ENCODE measurements at regions not wholly inside any gene's neighbourhood (a gene's known extent, or its start where the extent isn't known, plus 50 kb on each side); places are given as distances from the start of the nearest gene placed in this dataset.
A peak's percentile ranks its signal among the peaks of the same experiment; 100 is the strongest.

DNA sequence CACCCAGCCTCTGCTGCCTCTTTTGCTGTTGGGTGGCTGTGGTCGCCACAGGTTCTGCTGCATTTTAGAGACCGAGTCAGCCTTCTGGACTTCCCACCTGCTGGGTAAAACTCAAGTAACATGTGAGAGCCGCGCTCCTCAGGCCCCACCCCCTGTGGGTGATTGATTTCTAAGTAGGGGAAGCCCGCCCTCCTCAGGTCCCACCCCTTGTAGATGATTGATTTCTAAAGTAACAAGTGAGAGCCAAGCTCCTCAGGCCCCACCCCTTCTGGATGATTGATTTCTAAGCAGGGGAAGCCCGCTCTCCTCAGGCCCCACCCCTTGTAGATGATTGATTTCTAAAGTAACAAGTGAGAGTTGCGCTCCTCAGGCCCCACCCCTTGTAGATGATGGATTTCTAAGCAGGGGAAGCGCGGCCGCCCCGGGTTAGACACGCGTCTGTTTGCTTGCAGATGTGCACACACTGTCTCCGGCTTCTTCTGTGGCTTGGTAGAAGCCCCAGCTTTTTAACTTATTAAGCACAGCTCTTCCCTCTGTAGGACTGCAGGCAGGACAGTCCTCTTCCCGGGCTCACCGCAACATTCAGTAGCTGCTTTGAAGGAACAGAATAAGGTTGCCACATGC is 83.4 kb downstream of the FAM43A start:
- peak; percentile 84 for DNase-seq

- DNase-seq = no peak
Observed at GRCh38 chr3:194772241-194773000, 86.7 kb downstream of the FAM43A start.

GRCh38 chr3:194773216-194773615 is 87.5 kb downstream of the FAM43A start:
- no peak for DNase-seq

GRCh38 chr3:194773771-194774455 is 88.2 kb downstream of the FAM43A start:
- no peak for DNase-seq

DNA sequence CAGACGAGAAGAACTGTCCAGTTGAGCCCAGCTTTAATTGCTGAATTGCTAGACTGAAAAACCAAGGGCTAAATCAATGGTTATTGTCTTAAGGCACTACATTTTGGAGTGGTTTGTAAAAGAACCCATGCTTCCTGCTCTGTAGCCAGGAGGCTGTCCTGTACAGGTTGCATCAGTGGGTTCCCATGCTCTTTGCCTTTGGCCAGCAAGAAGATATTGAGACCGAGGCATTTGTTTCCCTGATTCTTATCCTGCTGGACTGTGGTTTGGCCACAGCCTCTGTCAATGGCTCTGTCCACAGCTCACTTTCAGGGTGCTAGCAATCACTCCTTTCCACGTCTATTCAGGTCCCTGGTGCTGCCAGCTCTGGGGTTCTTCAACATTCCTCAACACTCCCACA is 89.6 kb downstream of the FAM43A start:
- no peak for DNase-seq

DNA sequence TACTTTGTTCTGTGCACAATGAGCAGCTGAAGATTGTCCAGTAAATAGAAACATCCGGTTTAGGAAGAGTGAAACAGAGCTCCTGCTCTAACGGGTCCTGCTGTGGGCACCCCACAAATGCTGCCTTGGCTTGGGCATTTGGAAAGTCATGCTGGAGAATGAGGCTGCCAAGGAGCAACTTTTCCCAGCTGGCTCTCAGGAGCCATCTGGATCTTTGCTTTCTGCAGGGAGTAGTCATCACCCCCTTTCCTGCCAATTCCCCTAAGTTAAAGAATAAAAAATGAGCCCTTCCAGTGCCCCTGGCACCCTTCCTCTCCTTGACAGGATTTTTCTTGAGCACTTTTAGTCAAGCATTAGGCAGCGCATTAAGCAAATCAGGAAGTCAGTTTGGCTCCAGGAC is 90.0 kb downstream of the FAM43A start:
- no peak for DNase-seq

DNA sequence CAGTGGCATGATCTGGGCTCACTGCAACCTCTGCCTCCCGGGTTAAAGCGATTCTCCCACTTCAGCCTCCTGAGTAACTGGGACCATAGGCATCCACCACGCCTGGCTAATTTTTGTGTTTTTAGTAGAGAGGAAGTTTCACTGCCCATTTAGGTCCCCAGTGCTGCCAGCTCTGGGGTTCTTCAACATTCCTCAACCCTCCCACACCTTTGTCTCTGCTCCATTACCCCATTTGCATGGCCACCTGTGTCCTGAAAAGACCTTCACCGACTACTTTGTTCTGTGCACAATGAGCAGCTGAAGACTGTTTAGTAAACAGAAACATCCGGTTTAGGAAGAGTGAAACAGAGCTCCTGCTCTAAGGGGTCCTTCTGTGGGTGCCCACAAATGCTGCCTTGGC is 92.0 kb downstream of the FAM43A start:
- DNase-seq = no peak

DNA sequence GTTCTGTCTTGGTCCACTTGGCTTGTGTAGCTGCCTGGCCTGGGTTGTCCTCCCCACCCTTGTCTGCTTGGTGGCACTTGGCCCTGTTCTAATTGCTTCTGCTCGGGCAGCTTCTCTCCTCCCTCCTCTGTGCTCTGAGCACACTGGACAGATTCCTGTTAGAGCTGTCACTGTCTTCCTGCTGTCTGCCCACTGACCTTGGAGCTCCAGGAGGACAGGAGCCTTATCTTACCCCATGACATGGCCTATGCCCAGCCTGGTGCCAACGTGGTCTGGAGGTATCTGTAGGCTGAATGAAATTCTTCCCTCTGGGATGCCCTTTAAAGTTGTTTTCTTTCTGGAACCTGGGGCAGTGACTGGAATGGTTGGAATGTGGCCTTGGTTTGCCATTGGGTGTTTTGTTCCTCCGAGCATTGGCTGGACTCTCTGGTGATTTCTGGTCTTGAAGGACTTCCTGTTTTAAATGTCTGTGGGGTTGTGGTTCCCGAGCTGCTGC is 94.1 kb downstream of the FAM43A start:
- DNase-seq = no peak

DNA sequence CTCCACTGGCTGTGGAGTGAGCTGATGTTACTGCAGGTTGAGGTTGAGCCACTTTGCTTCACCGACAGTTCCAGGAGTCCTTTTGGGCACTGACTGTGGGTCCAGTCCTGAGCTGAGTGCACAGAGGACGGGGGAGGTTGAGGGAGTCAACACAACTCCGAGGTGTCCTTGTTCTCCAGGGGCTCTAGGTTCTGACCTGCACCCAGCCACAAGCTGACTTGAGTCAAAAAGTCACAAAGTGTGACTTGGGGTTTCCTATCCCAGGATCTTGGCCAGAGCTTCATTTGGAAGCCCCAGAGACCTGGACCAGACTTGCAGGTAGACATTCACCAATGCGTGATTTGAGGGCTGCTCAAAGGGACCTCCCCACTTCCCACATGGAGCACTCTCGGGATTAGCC is 95.0 kb downstream of the FAM43A start:
- no peak for DNase-seq

- DNase-seq = no peak
Observed at GRCh38 chr3:194781617-194782016, 95.9 kb downstream of the FAM43A start.

DNA sequence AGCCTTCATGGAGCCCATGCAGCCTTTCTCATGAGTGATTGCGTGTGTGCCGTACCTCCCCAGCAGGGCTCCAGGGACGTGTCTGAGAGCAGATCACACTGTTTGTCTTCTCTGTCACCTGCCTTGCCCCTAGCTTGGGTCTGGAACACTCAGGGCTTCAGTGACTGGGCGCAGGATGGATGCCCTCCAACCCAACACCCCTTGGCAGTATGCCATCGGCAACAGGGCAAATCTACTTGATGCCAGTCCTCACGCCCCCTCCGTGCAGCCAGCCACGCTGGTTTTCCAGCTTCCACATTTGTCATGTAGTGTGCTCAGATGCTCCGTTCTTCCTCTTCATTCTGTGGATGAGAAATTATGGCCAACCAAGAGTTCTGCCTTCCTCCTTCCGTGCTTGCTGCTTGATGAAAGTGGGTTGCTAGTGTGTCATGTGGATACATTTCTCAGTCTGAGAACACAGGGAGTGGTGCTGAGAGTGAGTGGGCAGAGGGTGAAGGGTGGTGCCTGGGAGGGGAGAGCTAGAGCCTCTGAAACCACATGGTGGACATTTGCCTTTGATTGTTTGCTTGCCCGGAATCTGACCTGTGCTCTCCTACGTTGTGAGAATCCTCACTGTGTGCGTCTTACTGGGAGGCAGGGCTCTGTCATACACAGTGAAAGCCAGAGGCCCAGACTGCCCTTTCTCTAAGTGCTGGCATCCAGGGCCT is 97.2 kb downstream of the FAM43A start:
- DNase-seq = no peak

- DNase-seq = no peak
Observed at GRCh38 chr3:194784361-194784760, 98.7 kb downstream of the FAM43A start.

GRCh38 chr3:194785315-194785714 is 99.6 kb downstream of the FAM43A start:
- DNase-seq = no peak

- DNase-seq = no peak
Observed at GRCh38 chr3:194787072-194787471, 101.4 kb downstream of the FAM43A start.

DNA sequence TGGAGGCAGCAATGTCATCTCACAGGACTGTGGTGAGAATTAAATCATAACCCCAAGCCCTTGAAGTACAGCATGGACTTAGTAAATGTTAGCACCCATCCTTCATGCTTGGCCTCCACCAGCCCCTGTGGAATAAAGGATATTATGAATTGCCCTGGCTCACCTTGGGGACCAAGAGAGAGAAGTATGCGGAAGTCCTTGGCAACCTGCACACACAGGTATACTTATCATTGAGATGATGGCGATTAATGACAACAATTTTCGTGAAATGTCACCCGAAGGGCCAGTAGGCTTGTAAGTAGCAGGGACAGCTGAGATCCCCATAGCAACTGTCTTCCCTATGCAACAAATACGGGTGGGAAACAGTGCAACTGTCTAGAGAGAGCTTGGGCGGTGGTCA is 102.0 kb downstream of the FAM43A start:
- DNase-seq = no peak

DNA sequence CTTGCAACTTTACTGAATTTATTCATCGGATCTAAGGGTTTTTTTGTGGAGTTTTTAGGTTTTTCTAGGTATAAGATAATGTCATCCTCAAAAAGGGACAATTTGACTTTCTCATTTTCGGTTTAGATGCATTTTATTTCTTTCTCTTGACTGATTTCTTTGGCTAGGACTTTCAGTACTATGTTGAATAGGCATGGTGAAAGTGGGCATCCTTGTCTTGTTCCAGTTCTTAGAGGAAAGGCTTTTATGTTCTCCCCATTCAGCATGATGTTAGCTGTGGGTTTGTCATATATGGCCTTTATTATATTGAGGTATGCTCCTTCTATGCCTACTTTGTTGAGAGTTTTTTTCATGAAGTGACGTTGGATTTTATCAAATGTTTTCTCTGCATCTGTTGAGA is 106.7 kb downstream of the FAM43A start:
- DNase-seq = no peak

DNA sequence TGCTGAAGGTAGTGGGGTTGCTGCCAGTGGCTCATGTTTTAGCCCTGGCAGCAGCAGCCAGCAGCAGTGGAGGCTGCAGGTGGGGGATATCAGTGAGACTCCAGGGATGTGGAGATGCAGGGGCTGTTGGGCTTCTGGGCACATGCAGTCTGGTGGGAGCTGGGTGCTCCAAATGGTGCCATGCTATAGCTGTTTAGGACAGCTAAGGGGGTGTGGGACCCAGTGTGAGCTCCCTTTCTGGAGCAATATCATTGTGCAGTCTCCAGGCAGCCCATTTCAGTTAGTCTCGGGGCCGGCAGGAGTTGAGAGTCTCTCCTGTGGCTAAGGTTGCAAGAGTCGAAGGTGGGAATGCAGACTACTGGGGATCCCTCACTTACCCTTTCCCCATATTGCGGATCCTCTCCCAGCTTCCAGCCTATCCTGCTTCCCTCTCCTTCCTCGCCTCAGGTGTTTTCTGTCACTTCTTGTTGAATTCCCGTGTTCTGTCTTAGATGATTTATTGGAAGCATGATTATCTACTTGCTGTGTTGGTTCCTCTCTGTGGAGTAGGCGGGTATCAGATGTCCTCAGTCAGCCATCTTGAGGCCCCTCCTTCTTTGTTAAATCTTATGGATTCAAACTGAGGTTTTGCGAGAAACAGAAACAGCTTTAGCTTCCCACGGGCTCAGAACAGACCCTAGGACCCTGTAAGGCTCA is 112.0 kb downstream of the FAM43A start:
- no peak for DNase-seq

- DNase-seq = no peak
Observed at GRCh38 chr3:194798486-194798885, 112.8 kb downstream of the FAM43A start.

GRCh38 chr3:194800002-194800401 is 114.3 kb downstream of the FAM43A start:
- DNase-seq = no peak

DNA sequence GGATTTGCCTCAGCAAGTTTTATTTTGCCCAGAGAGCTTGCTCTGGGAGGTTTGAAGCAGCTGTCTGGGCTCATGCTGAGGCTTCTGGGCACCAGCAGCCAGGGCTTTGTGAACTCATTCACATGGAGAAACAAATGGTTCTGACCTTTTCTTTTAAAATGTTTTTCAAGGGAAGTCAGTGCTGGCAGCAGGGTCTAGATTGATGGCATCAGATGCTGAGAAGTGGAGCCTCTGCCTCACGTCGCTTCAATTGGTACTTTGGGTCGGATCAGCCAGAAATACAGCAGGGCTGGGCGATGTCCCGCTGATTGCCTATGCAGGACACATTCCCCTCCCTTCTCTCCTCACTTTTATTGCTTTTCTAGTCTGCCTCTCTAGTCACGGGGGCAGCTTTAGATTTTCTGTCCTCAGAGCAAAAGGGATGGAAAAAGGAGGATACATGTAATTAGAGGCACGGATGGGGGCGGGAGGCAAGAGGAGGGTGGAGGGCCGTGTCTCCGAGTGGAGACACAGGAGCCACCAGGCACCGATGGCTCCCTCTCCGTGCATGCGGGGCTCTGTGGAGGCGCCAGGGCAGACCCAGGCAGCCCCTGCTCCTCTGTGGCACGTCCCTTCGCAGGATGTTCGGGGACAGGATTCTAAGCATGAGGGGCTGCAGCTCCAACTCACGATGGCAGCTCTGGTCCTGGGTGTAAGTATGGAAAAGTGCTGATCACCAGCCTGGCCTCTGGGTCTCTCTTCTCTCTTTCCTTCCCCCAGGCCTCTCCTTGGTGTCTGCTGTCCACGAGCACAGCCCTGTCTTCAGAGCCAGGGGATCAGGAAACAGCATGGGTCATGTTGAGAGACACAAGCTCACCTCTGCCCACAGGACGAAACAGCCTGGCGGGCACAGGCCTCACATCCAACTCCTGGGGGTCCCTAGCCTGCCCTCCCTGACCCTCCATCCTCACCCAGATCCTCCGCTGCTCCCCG is 116.1 kb downstream of the FAM43A start:
- DNase-seq = no peak

GRCh38 chr3:194804796-194805195 is 119.1 kb downstream of the FAM43A start:
- no peak for DNase-seq

- no peak for DNase-seq
Observed at GRCh38 chr3:194805546-194805945, 119.9 kb downstream of the FAM43A start.
